ENCODE measurements at regions not wholly inside any gene's neighbourhood (a gene's known extent, or its start where the extent isn't known, plus 50 kb on each side); places are given as distances from the start of the nearest gene placed in this dataset.

DNA sequence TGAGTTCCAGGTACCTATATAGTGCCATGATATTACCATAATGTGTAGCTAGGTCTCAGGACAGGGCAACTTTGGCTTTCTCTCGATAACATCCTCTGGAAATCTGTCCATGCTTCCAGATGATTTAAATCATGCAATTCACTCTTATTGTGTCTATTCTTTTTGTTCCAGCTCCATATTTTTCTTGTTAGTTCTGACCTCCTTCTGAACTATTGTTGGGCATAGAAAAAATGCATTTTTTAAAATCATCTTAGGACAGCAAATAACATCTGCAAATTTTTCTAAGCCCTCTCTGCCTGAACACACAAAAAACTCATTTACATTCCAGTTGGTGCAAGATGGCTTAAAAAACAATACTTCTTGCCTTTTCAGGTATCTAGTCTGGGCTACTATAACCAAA lies 1561.0 kb upstream of the MIR17HG start:
- TF ChIP-seq, protein P1, sequence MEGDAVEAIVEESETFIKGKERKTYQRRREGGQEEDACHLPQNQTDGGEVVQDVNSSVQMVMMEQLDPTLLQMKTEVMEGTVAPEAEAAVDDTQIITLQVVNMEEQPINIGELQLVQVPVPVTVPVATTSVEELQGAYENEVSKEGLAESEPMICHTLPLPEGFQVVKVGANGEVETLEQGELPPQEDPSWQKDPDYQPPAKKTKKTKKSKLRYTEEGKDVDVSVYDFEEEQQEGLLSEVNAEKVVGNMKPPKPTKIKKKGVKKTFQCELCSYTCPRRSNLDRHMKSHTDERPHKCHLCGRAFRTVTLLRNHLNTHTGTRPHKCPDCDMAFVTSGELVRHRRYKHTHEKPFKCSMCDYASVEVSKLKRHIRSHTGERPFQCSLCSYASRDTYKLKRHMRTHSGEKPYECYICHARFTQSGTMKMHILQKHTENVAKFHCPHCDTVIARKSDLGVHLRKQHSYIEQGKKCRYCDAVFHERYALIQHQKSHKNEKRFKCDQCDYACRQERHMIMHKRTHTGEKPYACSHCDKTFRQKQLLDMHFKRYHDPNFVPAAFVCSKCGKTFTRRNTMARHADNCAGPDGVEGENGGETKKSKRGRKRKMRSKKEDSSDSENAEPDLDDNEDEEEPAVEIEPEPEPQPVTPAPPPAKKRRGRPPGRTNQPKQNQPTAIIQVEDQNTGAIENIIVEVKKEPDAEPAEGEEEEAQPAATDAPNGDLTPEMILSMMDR (conservative IDR thresholded peaks at IDR 0.05; ENCODE audit: low read depth, low read length), result no peak
- TF ChIP-seq EZH2 (IDR thresholded peaks at IDR 0.05; ENCODE audit: borderline replicate concordance, low read depth, low read length, poor library complexity, severe bottlenecking), result no peak

Measured in A673 (cell line).